Adrenal gland (tissue), 9 donors: ENCODE measurements at regions not wholly inside any gene's neighbourhood (a gene's known extent, or its start where the extent isn't known, plus 50 kb on each side); places are given as distances from the start of the nearest gene placed in this dataset.

Experiments used
- DNase-seq, 7 donors: peaks; one replicate each; pipeline ENCODE4 v3.0.0-alpha.2; 2019 to 2020
- H3K27ac ChIP-seq, 5 donors: fragments of 200-600 bp; sonication (generic) in 4 of 5; 1 replicate in 3 of 5; 2 replicates in 2 of 5; pipeline versions ENCODE4 v1.5.1 to v1.8.0; 2016 to 2020; ENCODE audit warnings: mild to moderate bottlenecking in 1 of 5
- H3K27me3 ChIP-seq: fragments of 200-600 bp; 2 replicates; pipeline ENCODE4 v1.8.0; 2021
- H3K36me3 ChIP-seq, 2 donors: fragments of 200-600 bp; replicated peaks in 1 of 2; 1 replicate in 1 of 2; 2 replicates in 1 of 2; pipeline versions ENCODE4 v1.5.1 to v1.8.0; 2018 to 2022
- H3K4me1 ChIP-seq, 2 donors: fragments of 200-600 bp; replicated peaks in 1 of 2; 1 replicate in 1 of 2; 2 replicates in 1 of 2; pipeline versions ENCODE4 v1.5.1 to v1.8.0; 2018 to 2021
- H3K4me3 ChIP-seq, 4 donors: fragments of 200-600 bp; sonication (generic) in 3 of 4; one replicate each; pipeline ENCODE4 v1.5.1; 2016 to 2018
- H3K9me3 ChIP-seq, 3 donors: fragments of 200-600 bp; sonication (generic) in 1 of 3; replicated peaks in 1 of 3; 1 replicate in 2 of 3; 2 replicates in 1 of 3; pipeline versions ENCODE4 v1.5.1 to v1.8.0; 2016 to 2021
- POLR2A ChIP-seq, 2 donors: fragments of 450-650 bp; IDR thresholded peaks; one replicate each; pipeline ENCODE4 v1.6.1; 2017; ENCODE audit warnings: antibody characterized with exemption in 2 of 2, mild to moderate bottlenecking in 2 of 2, moderate library complexity in 1 of 2
- WGBS, 4 donors: extraction: QIAGEN DNeasy Blood & Tissue Kit in 2 of 4; methylation state at CpG; one replicate each; pipeline versions ENCODE4 v1.1.5 to v1.1.7; 2013 to 2017; 5-methylcytosine and 5-hydroxymethylcytosine counted together
- intact Hi-C, 2 donors: fragments of 100-400 bp; cut with DNase I; formaldehyde crosslinking; loops; one replicate each; pipeline versions ENCODE4 v1.14.1 to v1.15.0; 2022 to 2023
- TF ChIP-seq, protein P1 (sequence below), 6 experiments: fragments of 450-650 bp in 4 of 6; fragments of 200-600 bp in 2 of 6; sonication (generic) in 1 of 6; IDR thresholded peaks; 1 replicate in 5 of 6; 2 replicates in 1 of 6; pipeline versions ENCODE4 v1.5.1 to v1.8.0; 2016 to 2021; ENCODE audit warnings: antibody characterized with exemption in 6 of 6, mild to moderate bottlenecking in 2 of 6, moderate library complexity in 1 of 6
- donor health status: healthy with polysubstance abuse.
- donor health status: Bipolar disorder and iron deficiency.
- donor health status: DM: yes; HTN: yes; CAD: no.
- donor health status: DM: no; HTN: no; CAD: no.
- donor health status: DM: no; HTN: no; CAD: no.

GRCh38 chr4:177826973-177827372, 384.7 kb upstream of the AGA start:
- H3K27me3 ChIP-seq = no peaks in the 10 kb centered on the region
- H3K4me1 ChIP-seq = no peaks in the 10 kb centered on the region
- H3K9me3 ChIP-seq = no peaks in the 10 kb centered on the region
- TF ChIP-seq, protein P1, sequence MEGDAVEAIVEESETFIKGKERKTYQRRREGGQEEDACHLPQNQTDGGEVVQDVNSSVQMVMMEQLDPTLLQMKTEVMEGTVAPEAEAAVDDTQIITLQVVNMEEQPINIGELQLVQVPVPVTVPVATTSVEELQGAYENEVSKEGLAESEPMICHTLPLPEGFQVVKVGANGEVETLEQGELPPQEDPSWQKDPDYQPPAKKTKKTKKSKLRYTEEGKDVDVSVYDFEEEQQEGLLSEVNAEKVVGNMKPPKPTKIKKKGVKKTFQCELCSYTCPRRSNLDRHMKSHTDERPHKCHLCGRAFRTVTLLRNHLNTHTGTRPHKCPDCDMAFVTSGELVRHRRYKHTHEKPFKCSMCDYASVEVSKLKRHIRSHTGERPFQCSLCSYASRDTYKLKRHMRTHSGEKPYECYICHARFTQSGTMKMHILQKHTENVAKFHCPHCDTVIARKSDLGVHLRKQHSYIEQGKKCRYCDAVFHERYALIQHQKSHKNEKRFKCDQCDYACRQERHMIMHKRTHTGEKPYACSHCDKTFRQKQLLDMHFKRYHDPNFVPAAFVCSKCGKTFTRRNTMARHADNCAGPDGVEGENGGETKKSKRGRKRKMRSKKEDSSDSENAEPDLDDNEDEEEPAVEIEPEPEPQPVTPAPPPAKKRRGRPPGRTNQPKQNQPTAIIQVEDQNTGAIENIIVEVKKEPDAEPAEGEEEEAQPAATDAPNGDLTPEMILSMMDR (IDR thresholded peaks at IDR 0.05) = no peak
- TF ChIP-seq POLR2A (IDR thresholded peaks at IDR 0.05) = no peak
- no peak for DNase-seq
- WGBS, 4 donors = 19 to 50% (median 36%) methylated on average over 1 of the region's 1 CpG
- H3K27ac ChIP-seq = no peak overlapping the region
- H3K36me3 ChIP-seq = no peaks in the 10 kb centered on the region
- intact Hi-C loops = no loop called here
- H3K4me3 ChIP-seq = no peak overlapping the region

DNA sequence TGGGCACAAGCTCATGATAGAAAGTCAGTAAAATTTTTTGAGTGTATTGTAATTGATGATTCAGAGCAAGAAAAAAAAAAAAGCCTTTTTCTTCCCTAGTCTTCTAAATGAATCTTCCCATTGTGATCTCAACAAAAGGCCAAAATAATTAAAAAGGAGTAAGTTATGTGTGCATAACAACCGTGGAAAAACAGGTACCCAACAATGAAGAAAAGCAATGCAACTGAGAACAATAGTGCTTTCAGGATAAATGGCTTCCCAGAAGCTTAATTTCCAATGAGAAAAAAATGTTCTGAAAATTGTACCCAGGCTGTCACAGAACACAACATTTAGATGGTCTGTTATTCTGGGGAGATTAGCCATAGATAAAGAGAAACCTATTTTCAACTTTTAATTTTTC, 399.0 kb upstream of the AGA start:
- Histone ChIP-seq H3K27ac (no peak overlapping the region), H3K9me3 (no peaks in the 10 kb centered on the region), H3K4me3 (no peak overlapping the region), H3K4me1 (no peaks in the 10 kb centered on the region), H3K36me3 (no peaks in the 10 kb centered on the region), H3K27me3 (no peaks in the 10 kb centered on the region)
- WGBS, 4 donors = 0 to 65% (median 30%) methylated on average over 1 of the region's 1 CpG
- intact Hi-C loops = no loop called here
- DNase-seq = no peak
- TF ChIP-seq, protein P1 (IDR thresholded peaks at IDR 0.05) = no peak
- no peak for TF ChIP-seq POLR2A (IDR thresholded peaks at IDR 0.05)

GRCh38 chr4:177853229-177853628, 411.0 kb upstream of the AGA start:
- intact Hi-C loops = no loop called here
- WGBS, 4 donors = 78 to 85% (median 81%) methylated on average over 8 of the region's 8 CpGs

DNA sequence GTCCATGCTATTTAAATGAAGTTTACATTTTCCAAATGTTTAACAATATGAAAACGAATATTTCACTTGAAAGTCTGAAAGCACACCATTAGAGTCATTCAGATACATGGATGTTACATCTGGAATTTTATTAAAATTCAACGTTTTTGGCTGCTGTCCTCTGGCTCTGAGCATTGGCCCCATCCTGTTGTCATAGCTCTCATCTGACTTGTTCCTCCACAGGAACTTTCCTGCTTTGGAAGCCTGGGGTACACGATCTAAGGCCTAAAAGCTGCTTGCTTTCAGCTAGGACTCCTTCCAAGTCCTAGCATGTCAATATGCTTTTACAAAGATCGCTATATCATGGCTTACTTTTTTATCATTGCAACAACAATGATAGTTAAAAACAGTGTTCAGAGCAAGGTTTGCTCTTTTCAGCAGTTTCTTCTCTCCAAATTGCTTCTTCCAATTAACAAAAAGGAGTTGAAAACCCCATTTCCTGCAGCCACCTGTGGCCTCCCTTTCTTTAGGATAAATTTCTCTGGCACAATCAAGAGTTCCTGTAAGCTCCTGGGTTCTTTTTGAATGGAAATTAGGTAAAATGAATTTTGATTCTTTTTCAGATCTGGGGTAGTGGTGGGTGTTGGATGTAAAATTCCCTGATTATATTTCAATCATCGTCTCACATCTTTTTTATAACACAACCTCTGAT, 413.4 kb upstream of the AGA start:
- Histone ChIP-seq H3K9me3 (no peaks in the 10 kb centered on the region), H3K27me3 (no peaks in the 10 kb centered on the region), H3K36me3 (no peaks in the 10 kb centered on the region), H3K4me3 (no peak overlapping the region), H3K27ac (no peak overlapping the region), H3K4me1 (no peaks in the 10 kb centered on the region)
- TF ChIP-seq, protein P1 (IDR thresholded peaks at IDR 0.05) = no peak
- no peak for TF ChIP-seq POLR2A (IDR thresholded peaks at IDR 0.05)
- DNase-seq = no peak
- intact Hi-C loops = no loop called here
- 48 to 60% (median 52%) methylated on average over 5 of the region's 5 CpGs for WGBS, 4 donors

More at GRCh38 chr4:177853229-177853628, 411.0 kb upstream of the AGA start:
- Histone ChIP-seq H3K36me3 (no peaks in the 10 kb centered on the region), H3K4me1 (no peaks in the 10 kb centered on the region), H3K27ac (no peak overlapping the region), H3K4me3 (no peak overlapping the region), H3K27me3 (no peaks in the 10 kb centered on the region), H3K9me3 (no peaks in the 10 kb centered on the region)
- no peak for DNase-seq
- TF ChIP-seq POLR2A (IDR thresholded peaks at IDR 0.05) = no peak
- TF ChIP-seq, protein P1 (IDR thresholded peaks at IDR 0.05) = no peak
